HG03139 (cell line): ENCODE measurements at regions not wholly inside any gene's neighbourhood (a gene's known extent, or its start where the extent isn't known, plus 50 kb on each side); places are given as distances from the start of the nearest gene placed in this dataset.
"Not testable (repeated sequence)": the region's sequence is repeated elsewhere in the genome, so short reads cannot be mapped to it uniquely, and the experiment has no call there.

ENCODE experiments used
- ATAC-seq: cut with Tn5 transposase; IDR thresholded peaks from one replicate; pipeline ENCODE4 v1.9.1; 2021; ENCODE audit not compliant: unreplicated experiment

DNA sequence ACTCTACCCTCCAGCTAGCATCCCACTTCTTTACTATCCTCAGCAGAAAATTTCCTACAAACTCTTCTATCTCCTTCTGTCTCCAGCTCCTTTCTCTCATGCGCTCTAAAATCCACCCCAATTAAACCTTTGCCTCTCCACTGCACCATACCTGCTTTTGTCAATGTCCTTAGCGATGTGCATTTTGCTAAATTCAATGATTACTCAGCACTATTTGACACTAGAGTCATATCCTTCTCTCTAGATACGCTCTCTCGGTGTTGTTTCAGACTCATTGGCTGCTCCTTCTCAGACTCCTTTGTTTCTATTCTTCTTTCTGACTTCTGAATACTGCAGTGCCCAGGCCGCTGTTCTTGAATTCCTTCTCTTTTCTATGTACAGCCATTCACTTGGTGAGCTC lies 144.2 kb downstream of the HLX start:
- ATAC-seq = no peak

DNA sequence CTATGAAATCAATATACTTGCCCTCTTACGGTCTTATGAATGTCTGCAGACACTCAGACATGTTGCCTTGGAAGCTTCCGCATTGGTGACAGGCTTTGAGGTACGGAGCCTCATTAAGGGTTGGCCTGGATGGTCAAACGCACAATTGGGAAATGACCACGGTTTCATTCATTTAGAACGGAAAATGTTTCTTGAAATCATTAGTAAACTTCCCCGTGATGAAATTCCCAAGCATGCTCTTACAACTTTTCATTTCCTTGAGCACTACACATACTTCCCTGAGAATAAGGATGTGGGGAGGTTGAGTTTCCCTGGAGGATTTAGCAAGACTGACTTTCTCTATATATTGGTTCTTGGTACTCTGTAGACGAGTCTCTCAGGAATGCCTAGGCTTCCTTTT lies 146.3 kb downstream of the HLX start:
- ATAC-seq = no peak

DNA sequence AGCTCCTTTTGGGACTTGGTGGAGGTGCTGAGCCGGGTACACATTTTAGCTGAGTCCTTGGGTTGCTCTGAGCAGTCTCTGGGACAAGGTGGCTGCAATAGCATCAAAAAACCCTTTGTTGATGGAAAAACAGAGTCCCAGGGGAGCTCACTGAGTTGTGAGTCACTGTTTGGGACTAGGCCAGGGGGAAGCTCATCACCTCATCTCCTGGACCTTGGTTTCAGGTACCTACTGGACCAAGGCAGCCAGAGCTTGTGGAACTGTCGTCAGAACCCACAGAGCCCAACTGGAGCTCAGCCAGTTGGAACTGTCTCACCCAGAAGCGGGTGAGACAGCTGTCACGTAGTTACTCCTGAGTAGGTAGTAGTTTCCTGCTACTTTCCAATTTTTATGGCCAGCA lies 146.7 kb downstream of the HLX start:
- ATAC-seq = no peak

DNA sequence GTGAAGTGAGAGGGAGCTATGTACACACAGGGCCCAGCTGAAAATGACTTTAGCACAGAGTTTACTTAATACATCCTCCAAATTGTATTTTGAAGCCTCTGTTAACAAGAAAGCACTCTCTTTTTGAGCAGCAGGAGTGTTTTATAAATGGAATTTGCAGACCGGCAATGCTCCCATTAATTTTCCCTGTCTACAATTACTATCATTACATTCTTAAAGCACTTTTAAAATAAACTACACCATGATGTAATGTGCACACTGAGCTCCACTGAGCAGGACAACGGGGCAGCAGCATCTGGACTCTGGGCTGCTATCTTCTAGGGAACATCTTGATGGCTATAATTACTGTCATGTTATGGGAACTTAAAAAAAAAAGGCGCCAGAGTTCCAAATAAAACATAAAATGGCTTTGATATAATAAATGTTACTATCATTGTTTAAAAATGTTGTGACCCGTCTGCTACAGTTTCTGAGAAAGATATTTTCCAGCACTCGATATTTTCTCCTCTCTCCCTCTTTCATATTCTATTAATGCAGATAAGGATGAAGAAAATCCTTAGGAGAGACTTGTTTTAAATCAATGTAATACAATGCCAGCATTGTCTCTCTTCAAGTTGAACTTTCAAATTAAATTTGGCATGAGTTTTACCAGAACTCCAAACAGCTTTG lies 150.9 kb downstream of the HLX start:
- ATAC-seq = no peak

DNA sequence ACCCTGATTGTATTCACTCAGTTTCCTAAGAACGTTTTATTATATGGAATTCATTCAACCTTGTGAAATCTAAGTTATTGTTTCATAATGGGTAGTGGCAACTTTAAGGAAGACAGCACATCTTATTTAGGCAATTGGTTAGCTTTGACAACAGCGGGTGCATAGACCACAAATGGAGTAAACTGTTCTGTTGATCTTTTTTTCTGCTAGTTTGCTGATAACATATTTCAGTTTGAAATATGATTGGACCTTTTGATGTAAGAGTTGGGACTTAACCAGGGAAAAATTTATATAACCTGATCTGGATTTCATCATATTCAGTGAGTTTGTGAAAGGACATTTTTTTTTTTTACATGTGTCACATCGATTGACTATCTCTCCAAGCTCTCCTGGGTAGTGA lies 151.7 kb downstream of the HLX start:
- ATAC-seq = no peak

DNA sequence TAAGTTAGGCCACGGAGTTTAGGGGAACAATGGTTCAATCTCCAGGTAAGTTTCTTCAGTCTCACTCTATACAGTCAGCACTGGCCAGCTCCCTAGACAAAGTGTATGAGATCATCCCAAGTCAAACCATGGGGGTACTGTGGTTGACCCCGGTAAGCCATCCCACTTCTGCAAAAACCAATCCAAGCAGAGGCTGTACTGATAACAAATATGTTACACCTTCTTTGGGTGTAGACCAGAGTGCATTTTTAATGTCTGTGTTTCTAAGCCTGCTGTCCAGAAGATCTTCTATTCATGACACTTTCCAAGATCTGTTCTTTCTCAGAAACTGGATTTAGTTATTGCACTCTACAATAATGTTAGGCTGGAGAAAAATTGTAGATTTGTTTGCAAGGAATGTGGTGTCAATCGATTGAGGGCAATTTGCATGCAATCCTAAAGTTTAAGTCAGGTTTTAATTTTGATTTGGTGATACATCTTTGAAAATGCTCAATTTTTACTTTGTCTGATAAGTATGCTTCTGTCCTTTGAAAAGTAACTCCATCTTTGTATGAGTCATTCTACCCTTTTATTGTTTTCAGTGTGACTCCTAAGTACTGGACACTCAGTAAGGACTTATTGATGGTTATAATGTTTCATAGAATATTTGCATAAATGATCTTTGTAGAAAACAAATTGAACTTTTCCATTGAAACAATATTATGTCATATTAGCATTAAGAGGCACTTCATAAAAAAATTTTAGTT lies 152.4 kb downstream of the HLX start:
- no peak for ATAC-seq

DNA sequence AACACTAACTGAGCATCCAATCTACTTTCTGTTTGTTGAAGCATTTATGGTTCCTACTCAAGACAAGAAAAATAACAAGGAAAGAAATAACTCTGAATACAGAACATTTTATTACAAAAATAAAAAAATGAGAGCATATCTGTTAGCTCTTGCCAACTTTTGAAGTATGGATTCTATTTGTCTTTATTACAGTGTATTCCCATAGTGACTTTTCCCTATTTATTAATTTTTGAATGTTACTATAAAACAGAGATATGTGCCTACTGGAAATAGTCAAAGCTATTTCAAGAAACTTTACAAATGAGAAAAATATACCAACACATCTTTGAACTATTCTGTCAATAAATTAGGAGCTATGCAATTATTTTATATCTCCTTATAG lies 153.0 kb downstream of the HLX start:
- no peak for ATAC-seq

DNA sequence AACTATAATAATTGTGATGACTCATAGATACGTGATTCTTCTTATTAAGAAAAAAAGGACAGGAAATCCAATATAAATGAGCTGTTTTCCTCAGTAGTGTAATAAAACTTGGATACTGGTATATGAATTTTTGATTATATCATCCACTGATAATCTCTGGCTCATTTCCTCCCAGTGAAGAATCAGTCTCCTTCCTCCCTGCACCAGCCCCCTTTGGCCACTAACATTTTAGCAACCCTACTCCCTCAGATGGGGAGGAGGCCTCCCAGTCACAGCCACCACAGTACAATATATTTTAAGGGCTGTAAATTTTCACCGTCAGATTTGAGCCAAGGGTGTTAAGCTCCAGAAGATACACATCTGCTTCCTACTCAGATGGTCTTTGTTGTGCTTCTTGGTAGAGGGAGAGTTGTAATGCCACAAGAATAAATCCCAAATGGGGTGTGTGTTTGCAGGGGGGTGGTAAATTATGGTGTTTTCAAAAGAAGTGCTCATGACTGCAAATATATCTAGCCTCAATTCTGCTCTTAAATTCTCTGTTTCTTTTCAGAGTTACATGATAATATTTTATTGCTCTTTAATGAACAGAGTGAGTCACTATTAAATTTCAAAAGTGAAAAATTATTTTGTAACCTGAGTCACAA lies 153.5 kb downstream of the HLX start:
- ATAC-seq = no peak

DNA sequence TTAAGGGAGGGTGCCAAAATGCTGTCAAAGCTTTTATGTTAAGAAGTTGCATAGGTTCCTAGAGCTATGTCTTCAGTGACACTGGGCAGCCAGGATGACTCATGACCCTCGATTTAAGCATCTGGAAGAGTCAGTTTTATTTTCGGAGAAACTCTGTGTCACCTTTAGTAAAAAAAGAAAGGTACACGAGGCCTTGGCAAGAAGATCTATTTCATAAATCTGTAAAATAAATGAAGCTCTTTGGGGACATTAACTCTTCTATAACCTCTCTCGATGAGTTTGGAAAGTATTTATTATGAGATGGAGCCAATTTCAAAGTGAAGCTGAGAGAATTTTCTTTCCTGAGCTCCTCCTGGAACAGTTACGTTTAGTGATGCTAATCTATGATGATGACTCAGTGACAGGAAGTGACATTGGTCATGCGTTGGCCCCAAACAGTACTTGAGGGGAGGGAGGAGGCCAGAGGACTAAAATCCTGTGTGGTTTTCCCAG lies 156.5 kb downstream of the HLX start:
- no peak for ATAC-seq

DNA sequence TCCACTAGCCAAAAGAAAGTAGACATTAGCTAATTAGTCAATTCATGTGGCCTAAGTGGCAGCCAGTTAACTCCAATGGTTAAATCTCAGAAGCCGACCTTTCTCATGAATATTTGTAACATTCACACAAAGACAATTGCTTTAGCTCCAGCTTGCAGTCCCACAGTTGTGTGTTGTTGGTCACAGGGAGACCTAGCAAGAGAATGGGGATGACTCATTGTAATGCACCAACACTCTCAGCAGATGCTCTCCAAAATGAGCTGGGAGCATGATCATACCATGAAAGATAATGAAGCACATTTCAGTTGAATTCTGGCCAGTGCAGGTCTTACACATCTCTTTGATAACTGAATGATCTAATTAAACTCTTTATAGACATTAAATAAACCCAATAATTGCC lies 160.4 kb downstream of the HLX start:
- no peak for ATAC-seq

DNA sequence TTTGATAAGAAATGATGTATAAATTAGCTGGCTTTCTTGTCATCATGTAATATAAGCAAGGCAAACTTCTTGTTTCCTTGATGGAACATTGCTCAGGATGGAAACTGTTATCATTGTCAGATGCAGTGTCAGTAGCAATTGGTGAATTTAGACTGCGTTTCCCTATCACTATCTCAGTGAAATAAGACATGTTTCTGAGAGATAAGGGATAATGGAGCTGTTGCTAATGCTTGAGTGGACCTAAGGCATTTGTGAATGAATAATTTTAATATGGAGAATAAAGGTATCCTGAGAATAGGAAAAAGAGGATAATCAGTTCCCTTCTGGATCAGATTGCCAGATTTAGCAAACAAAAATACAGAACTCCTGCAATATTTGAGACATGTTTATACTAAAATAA lies 160.9 kb downstream of the HLX start:
- no peak for ATAC-seq

DNA sequence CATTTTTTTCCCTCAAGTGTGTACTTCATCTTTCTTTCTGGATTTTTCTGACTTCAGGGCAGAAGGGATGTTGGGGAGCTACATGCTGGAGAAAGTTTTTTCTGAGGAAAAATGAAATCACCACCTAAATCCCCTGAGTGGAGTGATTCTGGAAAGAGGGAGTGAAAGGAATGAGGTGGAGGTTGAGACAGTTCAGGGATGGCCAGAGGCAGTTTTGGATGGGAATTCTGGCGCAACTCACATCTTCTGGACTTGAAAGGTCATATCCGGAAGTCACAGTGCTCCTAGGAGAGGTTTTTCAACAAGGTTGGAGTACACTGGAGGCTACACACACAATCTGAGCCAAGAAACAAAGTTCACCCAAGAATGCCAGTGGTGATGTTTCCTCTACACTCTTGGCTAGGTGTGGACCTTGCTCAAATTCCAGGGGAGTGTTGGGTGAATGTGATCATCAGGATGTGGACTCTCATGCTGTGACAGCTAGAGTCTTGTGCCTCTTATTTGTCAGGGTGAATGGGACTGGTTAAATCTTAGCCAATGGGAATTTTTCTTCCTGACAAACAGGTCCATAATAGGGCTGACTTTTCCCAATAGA lies 161.5 kb downstream of the HLX start:
- no peak for ATAC-seq

DNA sequence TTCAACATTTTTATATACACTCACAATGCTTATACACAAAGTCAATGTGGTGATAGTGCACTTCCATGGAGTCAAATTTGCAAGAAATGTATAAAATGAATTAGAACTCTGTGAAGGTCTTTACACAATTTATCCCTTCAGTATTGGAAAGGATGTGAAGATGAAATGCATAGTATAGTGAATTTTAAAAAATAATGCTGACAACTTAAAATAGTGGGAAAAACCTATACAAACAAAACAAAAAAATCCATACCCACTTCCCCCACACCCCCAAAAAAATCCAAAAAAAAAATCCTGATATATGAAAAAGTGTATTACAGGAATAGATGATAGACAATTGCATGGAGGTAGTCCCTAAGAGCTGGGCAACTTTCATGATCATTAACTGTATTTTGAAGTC lies 165.3 kb downstream of the HLX start:
- ATAC-seq = no peak

DNA sequence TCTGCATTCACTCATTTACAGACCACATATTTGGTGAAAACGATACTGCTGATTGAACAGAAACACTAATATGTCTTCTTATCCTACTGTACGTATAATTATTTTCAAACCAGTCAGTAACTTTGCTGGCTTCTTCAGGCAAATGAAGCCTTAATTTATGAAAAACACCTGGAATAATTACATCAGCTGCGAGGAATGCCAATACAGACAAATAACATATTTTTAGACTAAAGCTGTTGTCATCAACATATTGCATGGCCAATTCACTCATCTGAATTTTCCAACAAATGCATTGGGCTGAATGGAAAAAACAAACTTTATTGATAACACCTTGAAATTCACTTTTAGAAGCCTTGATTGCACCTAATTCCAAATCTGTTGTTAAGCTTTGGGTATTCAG lies 165.9 kb downstream of the HLX start:
- ATAC-seq = no peak

DNA sequence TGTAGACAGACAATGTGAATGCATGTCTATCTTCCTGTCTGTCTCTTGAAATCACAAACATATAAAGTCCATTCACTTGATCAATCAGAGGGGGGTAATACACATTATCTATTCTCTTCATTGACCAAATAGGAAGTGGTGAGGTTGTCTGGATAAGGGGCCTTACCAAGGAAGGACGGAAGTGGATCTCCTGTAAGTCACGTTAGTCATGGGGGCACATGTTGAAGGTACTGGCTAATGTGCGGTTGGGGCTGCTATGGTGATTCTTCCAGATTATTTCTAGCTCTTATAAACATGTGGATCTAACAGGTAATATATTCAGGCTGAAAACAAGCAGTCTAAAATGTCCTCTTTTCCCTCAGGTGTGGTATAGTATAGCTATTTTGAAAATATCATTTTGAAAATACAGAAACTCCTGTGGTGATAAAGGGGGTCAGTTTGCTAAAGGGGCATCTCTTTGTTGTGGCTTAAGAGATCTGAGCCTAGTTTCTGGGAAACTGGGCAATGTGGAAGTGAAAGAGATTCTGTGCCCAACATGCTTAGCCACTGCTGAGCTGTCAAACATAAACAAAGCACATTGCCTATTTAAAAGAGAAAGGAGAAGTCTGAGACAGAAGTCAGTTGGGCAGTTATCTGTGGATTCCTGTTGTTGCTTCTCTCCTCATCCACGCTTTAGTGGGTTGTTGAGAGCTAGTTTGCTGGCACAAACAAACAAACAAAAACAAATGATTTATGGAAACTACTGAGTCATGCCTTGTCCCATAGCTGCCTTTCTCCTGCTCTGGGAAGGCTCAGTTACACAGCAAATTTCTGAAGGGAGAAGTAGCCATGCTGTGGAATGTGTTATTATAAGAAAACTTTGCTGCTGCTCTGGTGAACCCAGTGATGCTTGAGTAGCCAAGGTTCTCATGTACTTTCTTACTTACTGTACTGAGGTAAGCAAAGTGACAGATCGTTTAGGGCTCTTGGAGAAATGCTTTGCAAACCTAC lies 166.9 kb downstream of the HLX start:
- peak; percentile 91 for ATAC-seq

DNA sequence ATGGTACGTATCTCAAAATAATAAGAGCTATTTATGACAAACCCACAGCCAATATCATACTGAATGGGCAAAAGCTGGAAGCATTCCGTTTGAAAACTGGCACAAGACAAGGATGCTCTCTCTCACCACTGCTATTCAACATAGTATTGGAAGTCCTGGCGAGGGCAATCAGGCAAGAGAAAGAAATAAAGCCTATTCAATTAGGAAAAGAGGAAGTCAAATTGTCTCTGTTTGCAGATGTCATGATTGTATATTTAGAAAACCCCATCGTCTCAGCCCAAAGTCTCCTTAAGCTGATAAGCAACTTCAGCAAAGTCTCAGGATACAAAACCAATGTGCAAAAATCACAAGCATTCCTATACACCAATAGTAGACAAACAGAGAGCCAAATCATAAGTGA lies 172.1 kb downstream of the HLX start:
- not testable (repeated sequence) for ATAC-seq

DNA sequence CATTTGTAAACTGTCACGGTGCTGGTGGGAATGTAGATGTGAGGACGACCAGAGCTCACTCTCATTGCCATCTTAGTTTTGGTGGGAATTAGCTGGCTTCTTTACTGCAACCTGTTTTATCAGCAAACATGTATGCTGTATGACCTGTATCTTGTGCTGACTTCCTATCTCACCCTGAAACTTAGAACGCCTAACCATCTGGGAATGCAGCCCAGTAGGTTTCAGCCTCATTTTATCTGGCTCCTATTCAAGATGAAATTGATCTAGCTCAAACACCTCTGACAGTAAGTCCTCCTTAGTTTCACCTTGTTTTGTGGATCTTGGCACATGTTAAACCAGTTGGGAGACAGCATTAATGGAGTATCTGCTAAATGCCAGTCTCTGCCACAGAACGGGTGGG lies 174.6 kb downstream of the HLX start:
- no peak for ATAC-seq

DNA sequence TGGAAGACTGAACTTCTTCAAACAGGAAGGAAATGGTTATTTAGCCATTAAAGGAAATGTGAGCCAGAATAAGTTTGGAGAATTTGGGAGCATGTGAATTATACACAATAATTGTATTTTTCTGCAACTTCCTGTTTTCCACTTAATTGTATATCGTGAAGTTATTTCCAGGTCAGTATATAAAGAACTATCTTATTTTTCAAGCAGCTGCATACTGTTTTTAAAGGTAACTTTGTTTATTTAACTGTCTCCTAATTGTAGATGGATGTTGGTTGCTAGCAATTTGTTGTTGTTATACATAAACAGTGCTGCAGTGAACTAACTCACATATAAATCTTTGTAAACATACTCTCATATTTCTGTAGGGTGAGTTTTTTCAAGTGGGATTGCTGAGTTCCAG lies 180.3 kb downstream of the HLX start:
- no peak for ATAC-seq

DNA sequence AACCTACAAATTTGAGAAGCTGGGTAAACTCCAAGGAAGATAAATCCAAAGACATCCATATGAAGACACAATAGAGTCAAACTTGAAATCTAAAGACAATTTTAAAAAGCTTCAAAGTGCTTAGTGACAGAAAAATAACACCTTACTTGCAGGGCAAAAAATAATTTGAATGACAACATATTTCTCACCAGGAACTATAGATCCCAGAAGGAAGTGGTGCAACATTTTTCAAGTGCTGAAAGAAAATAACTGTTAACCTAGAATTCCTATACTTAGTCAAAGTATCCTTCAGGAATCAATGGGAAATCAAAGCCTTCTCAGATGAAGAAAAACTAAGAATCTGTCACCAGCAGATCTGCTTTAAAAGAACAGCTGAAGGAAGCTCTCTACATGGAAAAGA lies 184.4 kb downstream of the HLX start:
- no peak for ATAC-seq

DNA sequence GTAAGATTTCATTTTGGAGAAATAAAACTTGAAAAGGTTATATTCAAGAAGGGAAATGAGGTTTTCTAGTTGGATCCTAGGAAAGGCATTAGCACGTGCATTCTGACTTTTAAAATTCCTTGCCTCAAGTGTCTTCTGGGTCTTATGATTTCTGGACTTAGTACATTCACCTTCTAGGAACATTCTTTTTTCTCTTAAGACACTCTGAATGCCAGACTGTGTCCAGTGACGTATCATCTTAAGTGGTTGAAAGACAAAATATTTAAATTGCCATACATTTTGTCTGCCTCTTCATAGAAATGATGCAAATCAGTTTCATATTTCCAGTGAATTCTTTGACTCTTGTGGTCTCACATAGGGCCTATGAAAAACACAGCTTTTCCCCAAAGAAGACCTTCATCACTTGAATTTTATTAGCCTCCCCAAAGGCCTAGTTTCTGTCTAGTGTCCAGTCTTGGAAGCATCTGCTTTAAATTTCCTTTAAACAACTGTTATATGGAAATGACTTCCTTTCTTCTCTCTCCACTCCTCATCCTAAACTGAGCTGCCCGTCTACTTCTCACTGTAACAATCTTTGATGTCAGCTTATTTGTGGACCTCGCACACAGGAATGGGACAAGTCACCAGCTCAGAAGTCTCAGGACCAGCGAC lies 187.2 kb downstream of the HLX start:
- ATAC-seq = no peak
